ENCODE measurements at regions not wholly inside any gene's neighbourhood (a gene's known extent, or its start where the extent isn't known, plus 50 kb on each side); places are given as distances from the start of the nearest gene placed in this dataset.

- no peak for DNase-seq (ENCODE audit: low spot score)
Observed at GRCh38 chr20:40449144-40449690, 239.8 kb downstream of the MAFB start.

- DNase-seq (ENCODE audit: low spot score), result no peak
Observed at GRCh38 chr20:40446888-40447287, 242.1 kb downstream of the MAFB start.

- no peak for DNase-seq (ENCODE audit: low spot score)
Observed at GRCh38 chr20:40444516-40444915, 244.5 kb downstream of the MAFB start.

- no peak for DNase-seq (ENCODE audit: low spot score)
Observed at GRCh38 chr20:40443753-40444152, 245.3 kb downstream of the MAFB start.

GRCh38 chr20:40442181-40442963, 246.7 kb downstream of the MAFB start:
- DNase-seq (ENCODE audit: low spot score), result peak; percentile 12

GRCh38 chr20:40441771-40442170, 247.3 kb downstream of the MAFB start:
- no peak for DNase-seq (ENCODE audit: low spot score)

- no peak for DNase-seq (ENCODE audit: low spot score)
Observed at GRCh38 chr20:40438161-40438830, 250.7 kb downstream of the MAFB start.

- no peak for DNase-seq (ENCODE audit: low spot score)
Observed at GRCh38 chr20:40436011-40436410, 253.0 kb downstream of the MAFB start.

- DNase-seq (ENCODE audit: low spot score), result no peak
Observed at GRCh38 chr20:40435146-40435895, 253.7 kb downstream of the MAFB start.

- no peak for DNase-seq (ENCODE audit: low spot score)
Observed at GRCh38 chr20:40434122-40434521, 254.9 kb downstream of the MAFB start.

GRCh38 chr20:40433341-40433861, 255.6 kb downstream of the MAFB start:
- DNase-seq (ENCODE audit: low spot score), result no peak

GRCh38 chr20:40431611-40432010, 257.4 kb downstream of the MAFB start:
- no peak for DNase-seq (ENCODE audit: low spot score)

- DNase-seq (ENCODE audit: low spot score), result no peak
Observed at GRCh38 chr20:40431112-40431511, 257.9 kb downstream of the MAFB start.

GRCh38 chr20:40427026-40427425, 262.0 kb downstream of the MAFB start:
- DNase-seq (ENCODE audit: low spot score), result no peak

- no peak for DNase-seq (ENCODE audit: low spot score)
Observed at GRCh38 chr20:40424695-40425094, 264.3 kb downstream of the MAFB start.

GRCh38 chr20:40422656-40423055, 266.4 kb downstream of the MAFB start:
- DNase-seq (ENCODE audit: low spot score), result no peak

GRCh38 chr20:40416274-40416673, 272.8 kb downstream of the MAFB start:
- DNase-seq (ENCODE audit: low spot score), result no peak

- DNase-seq (ENCODE audit: low spot score), result no peak
Observed at GRCh38 chr20:40414843-40415615, 274.0 kb downstream of the MAFB start.

GRCh38 chr20:40410028-40410427, 279.0 kb downstream of the MAFB start:
- no peak for DNase-seq (ENCODE audit: low spot score)

- DNase-seq (ENCODE audit: low spot score), result no peak
Observed at GRCh38 chr20:40397467-40397866, 291.6 kb downstream of the MAFB start.
